ENCODE measurements at regions not wholly inside any gene's neighbourhood (a gene's known extent, or its start where the extent isn't known, plus 50 kb on each side); places are given as distances from the start of the nearest gene placed in this dataset.
"Not testable (repeated sequence)": the region's sequence is repeated elsewhere in the genome, so short reads cannot be mapped to it uniquely, and the experiment has no call there.

- ChIA-PET CTCF (no interaction called here), POLR2A (no interaction called here)
- H3K4me1 ChIP-seq (ENCODE audit: control insufficient read depth, insufficient read depth, low read length): no peaks in the 10 kb centered on the region
- no peaks in the 10 kb centered on the region for H3K36me3 ChIP-seq (ENCODE audit: control insufficient read depth in 2 of 2, insufficient read depth in 1 of 2, low read length in 2 of 2)
- TF ChIP-seq SETDB1 (IDR thresholded peaks at IDR 0.05; ENCODE audit: insufficient read length, low read length) (peak; percentile 66), ZNF155 (tag by site-specific recombination; IDR thresholded peaks at IDR 0.05) (no peak)
- no peaks in the 10 kb centered on the region for H3K9me3 ChIP-seq (ENCODE audit: control insufficient read depth, insufficient read depth, low read depth, low read length)
- H3K4me3 ChIP-seq (ENCODE audit: low read depth, low read length): no peak overlapping the region
- H3K27ac ChIP-seq (ENCODE audit: extremely low read depth, low read depth, low read length): no peak overlapping the region
These were observed 1024.1 kb downstream of the TMTC2 start for GRCh38 chr12:83710851-83711250.

GRCh38 chr12:83709899-83710298 lies 1023.2 kb downstream of the TMTC2 start:
- H3K4me3 ChIP-seq (ENCODE audit: low read depth, low read length): no peak overlapping the region
- no peaks in the 10 kb centered on the region for H3K36me3 ChIP-seq (ENCODE audit: control insufficient read depth in 2 of 2, insufficient read depth in 1 of 2, low read length in 2 of 2)
- ChIA-PET POLR2A (no interaction called here), CTCF (no interaction called here)
- H3K9me3 ChIP-seq (ENCODE audit: control insufficient read depth, insufficient read depth, low read depth, low read length): no peaks in the 10 kb centered on the region
- H3K4me1 ChIP-seq (ENCODE audit: control insufficient read depth, insufficient read depth, low read length): no peaks in the 10 kb centered on the region
- TF ChIP-seq ZBTB6 (tag by site-specific recombination; IDR thresholded peaks at IDR 0.05): no peak
- TF ChIP-seq KLF16 (tag by site-specific recombination; IDR thresholded peaks at IDR 0.05): no peak
- no peak for TF ChIP-seq ZNF426 (tag by site-specific recombination; IDR thresholded peaks at IDR 0.05)
- no peak for TF ChIP-seq HOXC10 (CRISPR knock-in tag; IDR thresholded peaks at IDR 0.05)
- no peak for TF ChIP-seq ZNF184 (tag by site-specific recombination; IDR thresholded peaks at IDR 0.05)
- TF ChIP-seq ZNF19 (tag by site-specific recombination; IDR thresholded peaks at IDR 0.05; ENCODE audit: low read depth): no peak
- no peak for TF ChIP-seq PBX3 (CRISPR knock-in tag; IDR thresholded peaks at IDR 0.05)
- no peak for TF ChIP-seq ZNF571 (tag by site-specific recombination; IDR thresholded peaks at IDR 0.05)
- TF ChIP-seq INSM2 (tag by site-specific recombination; IDR thresholded peaks at IDR 0.05): no peak
- TF ChIP-seq KLF17 (tag by site-specific recombination; IDR thresholded peaks at IDR 0.05): no peak
- TF ChIP-seq ZNF654 (tag by site-specific recombination; IDR thresholded peaks at IDR 0.05; ENCODE audit: low read depth): no peak
- no peak for TF ChIP-seq ZNF138 (tag by site-specific recombination; IDR thresholded peaks at IDR 0.05; ENCODE audit: borderline replicate concordance)
- TF ChIP-seq YY1 (tag by site-specific recombination; IDR thresholded peaks at IDR 0.05): no peak
- no peak overlapping the region for H3K27ac ChIP-seq (ENCODE audit: extremely low read depth, low read depth, low read length)

- Histone ChIP-seq H3K9me3 (ENCODE audit: control insufficient read depth, insufficient read depth, low read depth, low read length) (no peaks in the 10 kb centered on the region), H3K4me1 (ENCODE audit: control insufficient read depth, insufficient read depth, low read length) (no peaks in the 10 kb centered on the region), H3K36me3 (ENCODE audit: control insufficient read depth in 2 of 2, insufficient read depth in 1 of 2, low read length in 2 of 2) (no peaks in the 10 kb centered on the region), H3K4me3 (ENCODE audit: low read depth, low read length) (no peak overlapping the region), H3K27ac (ENCODE audit: extremely low read depth, low read depth, low read length) (no peak overlapping the region)
- no peak for TF ChIP-seq HOXD13 (CRISPR knock-in tag; IDR thresholded peaks at IDR 0.05; ENCODE audit: borderline replicate concordance)
- no peak for TF ChIP-seq ZNF558 (tag by site-specific recombination; IDR thresholded peaks at IDR 0.05)
- no peak for TF ChIP-seq ZNF701 (tag by site-specific recombination; IDR thresholded peaks at IDR 0.05)
- TF ChIP-seq ZNF654 (tag by site-specific recombination; IDR thresholded peaks at IDR 0.05; ENCODE audit: low read depth): no peak
- TF ChIP-seq ZNF184 (tag by site-specific recombination; IDR thresholded peaks at IDR 0.05): no peak
- no peak for TF ChIP-seq ZNF18 (tag by site-specific recombination; IDR thresholded peaks at IDR 0.05)
- no peak for TF ChIP-seq ZNF639 (tag by site-specific recombination; IDR thresholded peaks at IDR 0.05)
- ChIA-PET POLR2A (no interaction called here), CTCF (no interaction called here)
These were observed 1014.1 kb downstream of the TMTC2 start for GRCh38 chr12:83700838-83701237.

- H3K4me3 ChIP-seq (ENCODE audit: low read depth, low read length); POLR2A ChIA-PET; H3K4me1 ChIP-seq (ENCODE audit: control insufficient read depth, insufficient read depth, low read length); H3K36me3 ChIP-seq (ENCODE audit: control insufficient read depth in 2 of 2, insufficient read depth in 1 of 2, low read length in 2 of 2); H3K27ac ChIP-seq (ENCODE audit: extremely low read depth, low read depth, low read length); H3K9me3 ChIP-seq (ENCODE audit: control insufficient read depth, insufficient read depth, low read depth, low read length); CTCF ChIA-PET: not testable (repeated sequence)
These were observed 1009.6 kb downstream of the TMTC2 start for GRCh38 chr12:83696311-83696710.
